Endothelial cell of umbilical vein (primary cell): ENCODE measurements at regions not wholly inside any gene's neighbourhood (a gene's known extent, or its start where the extent isn't known, plus 50 kb on each side); places are given as distances from the start of the nearest gene placed in this dataset.

Source experiments
- BruUV-seq: library from RNA; stranded (reverse); fragments of 400-500 nt; replicated peaks from 2 replicates; lab custom pipeline; 2021; lab: Mats Ljungman, UMichigan
- CTCF ChIA-PET: fragments of 300-600, 350-600 bp; sonication (Branson Sonifier 250); formaldehyde crosslinking; loops from one replicate; lab custom pipeline; 2021; ENCODE audit warnings: antibody characterized with exemption, inconsistent platforms; lab: Charles Lee
- POLR2A ChIA-PET: fragments of 300-600, 350-600 bp; sonication (Branson Sonifier 250); formaldehyde crosslinking; loops from one replicate; lab custom pipeline; 2021; ENCODE audit warnings: antibody characterized with exemption, inconsistent platforms; lab: Charles Lee
- DNase-seq: peaks from one replicate; pipeline ENCODE4 v3.0.0-alpha.2; 2011; ENCODE audit warnings: low read depth, low spot score
- FAIRE-seq: peaks from 2 replicates; lab custom pipeline; 2011; peaks lifted over from hg19 to GRCh38; lab: Jason Lieb, UNC
- H2AFZ ChIP-seq: 2 replicates; pipeline ENCODE4 v1.6.0; 2012; ENCODE audit warnings: low read depth, low read length, control low read depth, inconsistent platforms
- H3K27ac ChIP-seq: 2 replicates; pipeline ENCODE4 v1.5.1; 2011; ENCODE audit warnings: low read depth, mild to moderate bottlenecking, control low read depth, low read length, moderate library complexity; ENCODE audit not compliant: insufficient read depth
- H3K27me3 ChIP-seq, 2 experiments: 2 replicates each; pipeline versions ENCODE4 v1.6.0 to v1.6.1; 2011; ENCODE audit warnings: low read length in 2 of 2, mixed read lengths in 1 of 2; ENCODE audit not compliant: control insufficient read depth in 2 of 2, insufficient read depth in 2 of 2
- H3K36me3 ChIP-seq, 2 experiments: 2 replicates in 1 of 2; 3 replicates in 1 of 2; pipeline ENCODE4 v1.5.1; 2011; ENCODE audit warnings: low read length in 2 of 2, mild to moderate bottlenecking in 1 of 2, moderate library complexity in 1 of 2; ENCODE audit not compliant: control insufficient read depth in 2 of 2, insufficient read depth in 2 of 2; ENCODE audit errors: extremely low read depth in 1 of 2
- H3K4me1 ChIP-seq: 3 replicates; pipeline ENCODE4 v1.5.1; 2011; ENCODE audit warnings: mild to moderate bottlenecking, low read length; ENCODE audit not compliant: control insufficient read depth, insufficient read depth; ENCODE audit errors: extremely low read depth
- H3K4me2 ChIP-seq: 2 replicates; pipeline ENCODE4 v1.6.1; 2011; ENCODE audit warnings: low read length, control low read depth, mixed read lengths; ENCODE audit not compliant: insufficient read depth
- H3K4me3 ChIP-seq, 3 experiments: fragments of 200-600 bp in 1 of 3; sonication (generic), shearing (Covaris generic) in 1 of 3; replicated peaks in 1 of 3; 2 replicates each; pipeline ENCODE4 v1.5.1; 2011 to 2016; ENCODE audit warnings: control low read depth in 3 of 3, low read length in 3 of 3, mild to moderate bottlenecking in 2 of 3, inconsistent platforms in 1 of 3, low read depth in 1 of 3, moderate library complexity in 1 of 3; ENCODE audit not compliant: insufficient read depth in 1 of 3
- H3K79me2 ChIP-seq: 2 replicates; pipeline ENCODE4 v1.6.0; 2012; ENCODE audit warnings: low read length, inconsistent platforms; ENCODE audit not compliant: control insufficient read depth, insufficient read depth
- H3K9ac ChIP-seq: replicated peaks from 2 replicates; pipeline ENCODE3; 2011; ENCODE audit warnings: low read length, control low read depth; ENCODE audit not compliant: insufficient read depth; ENCODE audit errors: extremely low read depth
- H3K9me1 ChIP-seq: replicated peaks from 3 replicates; pipeline ENCODE4 v1.6.0; 2011; ENCODE audit warnings: mild to moderate bottlenecking, low read length; ENCODE audit not compliant: control insufficient read depth, insufficient read depth; ENCODE audit errors: extremely low read depth
- H3K9me3 ChIP-seq: replicated peaks from 2 replicates; pipeline ENCODE4 v1.5.1; 2012; ENCODE audit warnings: low read length, inconsistent platforms; ENCODE audit not compliant: control insufficient read depth, insufficient read depth
- H4K20me1 ChIP-seq: replicated peaks from 2 replicates; pipeline ENCODE3; 2011; ENCODE audit warnings: mild to moderate bottlenecking, low read length; ENCODE audit not compliant: control insufficient read depth, insufficient read depth; ENCODE audit errors: extremely low read depth
- EZH2 ChIP-seq: IDR thresholded peaks from 2 replicates; pipeline ENCODE4 v1.6.1; 2012; ENCODE audit warnings: borderline replicate concordance, low read depth, mild to moderate bottlenecking, moderate library complexity, low read length, inconsistent platforms; ENCODE audit not compliant: severe bottlenecking
- FOS ChIP-seq: IDR thresholded peaks from 2 replicates; pipeline ENCODE4 v1.6.1; 2011; ENCODE audit warnings: mild to moderate bottlenecking, low read length, moderate library complexity, borderline replicate concordance; ENCODE audit not compliant: insufficient read depth
- JUN ChIP-seq: IDR thresholded peaks from 2 replicates; pipeline ENCODE4 v1.6.1; 2011; ENCODE audit warnings: borderline replicate concordance, low read depth; ENCODE audit not compliant: insufficient read length, insufficient read depth
- MYC ChIP-seq: IDR thresholded peaks from one replicate; pipeline ENCODE4 v1.6.1; 2011; ENCODE audit warnings: mild to moderate bottlenecking, low read depth, low read length
- POLR2AphosphoS5 ChIP-seq: IDR thresholded peaks from 2 replicates; pipeline ENCODE4 v1.6.1; 2012; ENCODE audit warnings: low read depth, mild to moderate bottlenecking, control low read depth, low read length, moderate library complexity; ENCODE audit not compliant: insufficient read depth
- dilution Hi-C: fragments of 300-500 bp; cut with MboI; formaldehyde crosslinking; loops from one replicate; pipeline ENCODE4 v1.15.0; 2019; ENCODE audit warnings: low sequenced_read_pairs; ENCODE audit not compliant: extremely low pct_ligation_motif_present
- intact Hi-C: fragments of 100-400 bp; cut with micrococcal nuclease; formaldehyde crosslinking; loops from one replicate; pipeline ENCODE4 v1.10.0; 2022

DNA sequence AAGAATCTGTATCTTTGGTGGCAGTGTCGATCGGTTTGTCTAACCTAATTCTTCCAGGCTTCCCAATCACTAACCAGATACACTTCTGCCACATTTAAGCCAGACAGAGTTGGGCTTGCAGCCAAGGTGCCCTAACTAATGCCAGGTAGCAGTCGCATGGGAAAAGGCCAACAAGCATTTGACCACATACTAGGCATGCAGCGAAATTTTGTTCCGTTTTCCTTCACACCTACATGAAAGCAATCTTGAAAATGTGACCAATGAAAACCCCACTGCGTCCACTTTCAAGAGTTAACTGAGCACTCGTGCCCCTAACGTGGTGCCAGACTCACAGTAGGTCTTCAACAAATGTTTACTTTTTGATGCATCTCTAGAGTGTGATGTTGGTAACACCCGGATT lies 192.2 kb upstream of the TPM1 start:
- Histone ChIP-seq H3K4me1 (peaks cover 29% of the 10 kb centered on the region), H3K4me3 (no peak overlapping the region), H3K9me1 (no peaks in the 10 kb centered on the region), H3K27me3 (no peaks in the 10 kb centered on the region), H3K4me2 (no peak overlapping the region), H3K79me2 (no peaks in the 10 kb centered on the region), H2AFZ (no peak overlapping the region), H3K9ac (no peak overlapping the region), H3K9me3 (no peaks in the 10 kb centered on the region), H3K36me3 (no peaks in the 10 kb centered on the region), H4K20me1 (no peaks in the 10 kb centered on the region), H3K27ac (peak overlapping the region; percentile 14)
- dilution Hi-C loops (no loop called here), intact Hi-C loops (no loop called here)
- ChIA-PET CTCF (interaction anchor here (0.8 to 2.0 kb wide), 5 partner anchors 40 to 197 kb away, joined by 3 to 13 read pairs (median 5); partner anchors contain the start of gene TPM1), POLR2A (interaction anchor here (0.5 to 1.6 kb wide), 6 partner anchors 45 to 285 kb away, joined by 3 to 9 read pairs (median 5); partner anchors contain the start of gene TPM1)
- FAIRE-seq (no peak), DNase-seq (no peak)
- TF ChIP-seq POLR2AphosphoS5 (no peak), JUN (no peak), MYC (no peak), FOS (no peak)
- BruUV-seq, result TSS peak; percentile 78

GRCh38 chr15:62850791-62851291 lies 191.7 kb upstream of the TPM1 start:
- H3K4me3 ChIP-seq, result no peak overlapping the region
- ChIA-PET POLR2A (interaction anchor here (0.5 to 1.6 kb wide), 6 partner anchors 45 to 285 kb away, joined by 3 to 9 read pairs (median 5); partner anchors contain the start of gene TPM1), CTCF (interaction anchor here (0.7 to 2.0 kb wide), 11 partner anchors 12 to 243 kb away, joined by 3 to 13 read pairs (median 4); partner anchors contain the start of gene TPM1)
- H3K36me3 ChIP-seq, result no peaks in the 10 kb centered on the region
- no peaks in the 10 kb centered on the region for H3K79me2 ChIP-seq
- no peaks in the 10 kb centered on the region for H3K9me3 ChIP-seq
- dilution Hi-C loops (no loop called here), intact Hi-C loops (no loop called here)
- DNase-seq, result peak; percentile 37
- H2AFZ ChIP-seq, result peak overlapping the region; percentile 77
- peak overlapping the region; percentile 10 for H3K4me2 ChIP-seq
- no peaks in the 10 kb centered on the region for H4K20me1 ChIP-seq
- H3K27ac ChIP-seq, result peak overlapping the region; percentile 75
- H3K4me1 ChIP-seq, result peaks cover 24% of the 10 kb centered on the region
- peak overlapping the region; percentile 36 for H3K9ac ChIP-seq
- peak; percentile 15 for FAIRE-seq
- H3K9me1 ChIP-seq, result no peaks in the 10 kb centered on the region
- BruUV-seq, result no TSS peak
- TF ChIP-seq POLR2AphosphoS5 (peak; percentile 40), EZH2 (no peak)
- no peaks in the 10 kb centered on the region for H3K27me3 ChIP-seq
